Omental fat pad (tissue), 3 donors: ENCODE measurements at regions not wholly inside any gene's neighbourhood (a gene's known extent, or its start where the extent isn't known, plus 50 kb on each side); places are given as distances from the start of the nearest gene placed in this dataset.

Experiments used
- ATAC-seq: fragments of 150-250 bp; one replicate; pipeline ENCODE4 v1.9.1; 2016; ENCODE audit warnings: mild to moderate bottlenecking, moderate library complexity; ENCODE audit not compliant: low FRiP score
- DNase-seq: peaks from one replicate; pipeline ENCODE4 v3.0.0-alpha.2; 2019; ENCODE audit warnings: low spot score
- TF ChIP-seq, protein P1 (sequence below), 3 donors: fragments of 450-650 bp; IDR thresholded peaks; one replicate each; pipeline ENCODE4 v1.5.1; 2016 to 2017; ENCODE audit warnings: antibody characterized with exemption in 3 of 3, mild to moderate bottlenecking in 3 of 3, moderate library complexity in 2 of 3

DNA sequence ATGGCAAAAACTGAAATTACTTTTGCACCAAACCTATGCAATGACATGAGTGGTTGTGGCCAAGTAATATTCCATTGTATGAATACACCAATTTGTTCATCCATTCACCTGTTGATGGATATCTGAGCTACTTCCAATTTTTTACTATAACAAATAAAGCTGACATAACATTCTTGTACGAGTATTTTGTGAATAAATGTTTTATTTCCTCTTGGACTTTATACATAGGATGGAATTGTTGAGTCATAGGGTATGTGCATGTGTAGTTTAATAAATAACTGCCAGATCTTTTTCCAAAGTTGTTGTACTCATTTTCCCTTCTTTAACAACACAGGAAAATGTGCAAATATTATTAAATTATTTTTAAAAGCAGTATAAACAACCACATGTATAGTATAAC is 146.1 kb upstream of the ZNF462 start:
- ATAC-seq (no peak), DNase-seq (no peak)
- TF ChIP-seq, protein P1, sequence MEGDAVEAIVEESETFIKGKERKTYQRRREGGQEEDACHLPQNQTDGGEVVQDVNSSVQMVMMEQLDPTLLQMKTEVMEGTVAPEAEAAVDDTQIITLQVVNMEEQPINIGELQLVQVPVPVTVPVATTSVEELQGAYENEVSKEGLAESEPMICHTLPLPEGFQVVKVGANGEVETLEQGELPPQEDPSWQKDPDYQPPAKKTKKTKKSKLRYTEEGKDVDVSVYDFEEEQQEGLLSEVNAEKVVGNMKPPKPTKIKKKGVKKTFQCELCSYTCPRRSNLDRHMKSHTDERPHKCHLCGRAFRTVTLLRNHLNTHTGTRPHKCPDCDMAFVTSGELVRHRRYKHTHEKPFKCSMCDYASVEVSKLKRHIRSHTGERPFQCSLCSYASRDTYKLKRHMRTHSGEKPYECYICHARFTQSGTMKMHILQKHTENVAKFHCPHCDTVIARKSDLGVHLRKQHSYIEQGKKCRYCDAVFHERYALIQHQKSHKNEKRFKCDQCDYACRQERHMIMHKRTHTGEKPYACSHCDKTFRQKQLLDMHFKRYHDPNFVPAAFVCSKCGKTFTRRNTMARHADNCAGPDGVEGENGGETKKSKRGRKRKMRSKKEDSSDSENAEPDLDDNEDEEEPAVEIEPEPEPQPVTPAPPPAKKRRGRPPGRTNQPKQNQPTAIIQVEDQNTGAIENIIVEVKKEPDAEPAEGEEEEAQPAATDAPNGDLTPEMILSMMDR (IDR thresholded peaks at IDR 0.05), result no peak

DNA sequence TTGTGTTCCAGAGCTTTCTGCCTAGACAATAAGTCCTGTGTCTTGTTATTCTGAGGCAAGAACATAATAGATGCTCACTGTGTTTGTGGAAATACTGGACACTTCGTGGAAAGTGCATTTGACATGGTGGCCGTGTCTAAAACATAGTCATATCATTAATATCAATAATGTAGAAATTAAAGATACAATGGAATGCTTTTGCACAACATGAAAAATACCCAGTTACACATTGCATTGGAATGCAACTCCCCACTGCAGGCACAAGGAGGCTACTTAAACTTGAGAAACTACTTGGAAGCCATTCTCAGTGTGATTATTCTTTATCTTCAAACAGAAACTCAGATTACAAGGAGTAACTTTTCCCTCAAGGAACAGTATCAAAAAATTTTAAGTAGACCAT is 145.3 kb upstream of the ZNF462 start:
- ATAC-seq, result peak; percentile 75
- no peak for DNase-seq

DNA sequence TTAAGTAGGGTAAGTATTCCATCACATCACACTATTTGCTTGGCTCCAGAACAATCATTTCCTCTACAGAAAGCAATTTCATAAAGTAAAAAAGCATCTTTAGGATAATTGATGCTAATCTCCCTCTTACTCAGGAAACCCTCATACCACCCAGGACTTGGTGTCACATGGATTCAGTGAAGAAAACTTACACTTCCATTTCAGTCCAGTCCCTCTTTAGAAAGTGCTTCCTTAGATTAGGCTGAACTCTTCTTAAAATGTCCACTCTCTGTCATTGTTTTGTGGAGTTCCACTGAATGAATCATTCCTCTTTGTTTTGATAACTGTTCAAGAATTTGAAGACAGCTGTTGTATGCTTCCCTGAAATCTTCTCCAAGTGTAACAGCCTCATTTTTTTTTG is 144.0 kb upstream of the ZNF462 start:
- TF ChIP-seq, protein P1 (IDR thresholded peaks at IDR 0.05), result no peak
- DNase-seq (no peak), ATAC-seq (no peak)

More for the DNA sequence above, 145.3 kb upstream of the ZNF462 start:
- TF ChIP-seq, protein P1 (IDR thresholded peaks at IDR 0.05), result no peak

DNA sequence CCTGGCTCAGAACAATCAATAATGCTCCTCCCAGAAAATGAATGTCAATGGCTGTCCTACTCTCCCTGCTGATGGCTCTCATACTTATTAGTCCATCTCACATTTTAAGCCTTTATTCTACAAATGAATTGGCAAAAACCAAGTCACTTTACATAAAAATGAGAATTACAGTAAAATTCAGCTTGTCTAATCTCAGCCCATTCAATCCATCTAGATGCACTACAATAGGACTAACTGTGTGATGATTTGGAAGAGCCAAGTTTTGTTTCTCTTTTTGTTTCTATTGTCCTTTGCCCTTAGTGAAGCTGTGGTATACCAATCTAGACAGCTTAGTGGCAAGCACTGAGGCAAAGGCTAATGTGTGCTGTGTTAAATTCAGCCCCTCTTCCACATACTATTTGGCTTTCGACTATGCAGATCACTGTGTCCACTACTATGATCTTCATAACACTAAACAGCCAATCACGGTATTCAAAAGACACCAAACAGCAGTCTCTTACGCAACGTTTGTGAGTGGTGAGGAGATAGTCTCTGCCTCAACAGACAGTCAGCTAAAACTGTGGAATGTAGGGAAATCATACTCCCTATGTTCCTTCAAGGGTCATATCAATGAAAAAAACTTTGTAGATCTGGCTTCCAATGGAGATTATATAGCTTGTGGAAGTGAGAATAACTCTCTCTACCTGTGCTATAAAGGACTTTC is 140.8 kb upstream of the ZNF462 start:
- TF ChIP-seq, protein P1 (IDR thresholded peaks at IDR 0.05), result no peak
- ATAC-seq, result no peak
- DNase-seq, result no peak

DNA sequence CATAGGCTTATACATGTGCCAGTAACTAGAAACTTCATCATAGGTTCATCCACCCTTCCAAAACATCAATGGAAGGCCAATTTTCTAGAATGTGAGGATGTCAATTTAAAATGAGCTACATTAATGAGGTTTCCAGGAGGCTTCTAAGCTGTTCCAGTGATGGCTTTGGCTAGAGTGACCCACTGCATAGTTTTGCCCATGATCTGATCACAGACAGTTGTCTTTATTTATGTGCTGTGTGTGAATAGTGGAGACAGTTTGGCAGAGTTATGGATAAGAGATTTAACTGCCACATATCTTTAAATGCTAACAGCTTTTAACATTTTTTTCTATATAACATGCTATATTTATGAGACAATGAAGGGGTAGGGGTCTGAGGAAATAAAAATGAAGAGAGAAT is 139.0 kb upstream of the ZNF462 start:
- TF ChIP-seq, protein P1 (IDR thresholded peaks at IDR 0.05), result no peak
- ATAC-seq (no peak), DNase-seq (no peak)

DNA sequence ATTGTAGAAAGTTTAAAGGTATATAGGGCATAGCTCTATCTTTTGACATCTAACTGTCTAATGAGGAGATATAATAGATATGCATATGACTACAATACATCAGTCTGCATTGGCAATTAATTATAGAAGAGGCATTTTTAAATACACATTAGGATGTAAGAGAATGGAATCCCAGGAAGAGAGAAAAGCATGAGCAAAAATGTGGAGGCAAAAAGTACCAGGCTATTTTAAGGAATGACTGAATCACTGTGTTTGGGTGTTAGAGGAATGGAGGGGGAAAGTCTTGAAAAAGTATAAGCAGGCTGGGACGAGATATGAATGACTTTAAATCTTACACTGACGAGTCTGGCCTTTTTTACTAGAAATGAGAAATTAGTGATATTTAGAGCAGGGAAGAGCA is 138.4 kb upstream of the ZNF462 start:
- no peak for DNase-seq
- TF ChIP-seq, protein P1 (IDR thresholded peaks at IDR 0.05), result no peak
- no peak for ATAC-seq

DNA sequence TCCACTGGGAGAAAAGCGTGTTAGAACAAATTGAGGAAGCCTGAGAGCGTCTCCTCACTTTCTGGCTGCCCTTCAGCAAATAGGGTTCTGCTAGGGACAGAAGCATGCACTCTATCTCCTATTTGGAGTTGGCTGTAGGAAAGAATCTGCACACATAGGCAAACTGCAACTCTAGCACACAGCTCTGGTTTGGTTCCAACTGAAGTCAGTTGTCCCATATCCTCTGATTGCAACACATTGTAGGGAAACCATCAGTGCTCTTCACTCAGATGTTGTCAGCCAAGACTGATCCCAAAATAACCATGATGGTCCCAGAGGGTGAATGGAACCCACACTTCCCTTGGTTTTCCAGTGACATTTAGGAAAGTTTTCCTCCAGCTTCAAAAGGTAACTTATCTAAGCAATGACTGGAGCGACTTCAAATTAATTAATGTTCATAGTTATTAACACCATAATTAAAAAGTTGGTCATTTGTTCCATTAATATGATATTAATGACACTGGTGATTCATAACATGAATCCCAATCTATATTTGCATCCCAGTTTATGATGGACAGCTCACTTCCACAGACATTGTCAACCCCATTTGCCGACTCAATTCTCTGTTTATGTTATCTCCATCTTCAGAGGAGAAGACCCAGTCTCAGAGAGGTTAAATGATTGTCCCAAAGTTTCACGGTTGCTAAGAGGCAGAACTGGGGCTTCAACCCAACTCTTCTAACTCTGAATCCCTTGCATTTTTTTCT is 136.7 kb upstream of the ZNF462 start:
- no peak for ATAC-seq
- TF ChIP-seq, protein P1 (IDR thresholded peaks at IDR 0.05), result no peak
- DNase-seq, result no peak
